GM12878 (cell line): ENCODE measurements at regions not wholly inside any gene's neighbourhood (a gene's known extent, or its start where the extent isn't known, plus 50 kb on each side); places are given as distances from the start of the nearest gene placed in this dataset.

Experiments used
- ATAC-seq: fragments of 200-7000 bp; cut with Tn5 transposase; 3 replicates; pipeline ENCODE4 v1.9.1; 2020; ENCODE audit warnings: mild to moderate bottlenecking, moderate library complexity
- BruUV-seq: library from RNA; stranded (reverse); fragments of 400-500 nt; replicated peaks from 2 replicates; lab custom pipeline; 2021; lab: Mats Ljungman, UMichigan
- CTCF ChIA-PET: fragments of 300-600 bp; sonication (Branson Sonifier 250); formaldehyde crosslinking; extraction: SDS; loops from one replicate; lab custom pipeline; 2021; ENCODE audit warnings: inconsistent platforms; lab: Yijun Ruan, JAX
- POLR2A ChIA-PET: fragments of 350-600 bp; formaldehyde crosslinking; extraction: SDS; loops from one replicate; lab custom pipeline; 2021; ENCODE audit warnings: inconsistent platforms; lab: Charles Lee
- RAD21 ChIA-PET: fragments of 300-600 bp; sonication (Branson Sonifier 250); formaldehyde crosslinking; loops from one replicate; lab custom pipeline; 2023; ENCODE audit warnings: antibody characterized with exemption; ENCODE audit not compliant: unreplicated experiment; lab: Charles Lee
- SMC1A ChIA-PET: fragments of 300-600 bp; sonication (Branson Sonifier 250); formaldehyde crosslinking; loops from one replicate; lab custom pipeline; 2023; ENCODE audit not compliant: unreplicated experiment, uncharacterized antibody; lab: Charles Lee
- DNase-seq: peaks from one replicate; pipeline ENCODE4 v3.0.0-alpha.2; 2011; ENCODE audit warnings: low read depth, low spot score
- FAIRE-seq: peaks from 3 replicates; lab custom pipeline; 2011; peaks lifted over from hg19 to GRCh38; lab: Jason Lieb, UNC
- H2AFZ ChIP-seq: 2 replicates; pipeline ENCODE4 v1.6.0; 2011; ENCODE audit warnings: low read depth, low read length, control low read depth; ENCODE audit not compliant: control insufficient read depth
- H3K27ac ChIP-seq: 2 replicates; pipeline ENCODE4 v1.5.1; 2011; ENCODE audit warnings: control low read depth; ENCODE audit not compliant: control insufficient read depth, insufficient read depth
- H3K27me3 ChIP-seq, 2 experiments: replicated peaks in 1 of 2; 2 replicates each; pipeline versions ENCODE4 v1.6.0 to v1.6.1; 2011; ENCODE audit warnings: low read length in 1 of 2; ENCODE audit not compliant: control insufficient read depth in 2 of 2, insufficient read depth in 2 of 2
- H3K36me3 ChIP-seq, 2 experiments: 2 replicates each; pipeline ENCODE4 v1.5.1; 2011; ENCODE audit warnings: low read length in 1 of 2; ENCODE audit not compliant: control insufficient read depth in 2 of 2, insufficient read depth in 2 of 2
- H3K4me1 ChIP-seq: 2 replicates; pipeline ENCODE4 v1.6.1; 2011; ENCODE audit warnings: mild to moderate bottlenecking, low read length, moderate library complexity, mixed read lengths; ENCODE audit not compliant: control insufficient read depth, insufficient read depth
- H3K4me2 ChIP-seq: 2 replicates; pipeline ENCODE4 v1.6.0; 2011; ENCODE audit warnings: control low read depth; ENCODE audit not compliant: control insufficient read depth, insufficient read depth
- H3K4me3 ChIP-seq: fragments of 200-600 bp; sonication (generic); 2 replicates; pipeline ENCODE4 v1.5.1; 2016
- H3K79me2 ChIP-seq: 2 replicates; pipeline ENCODE4 v1.6.0; 2011; ENCODE audit warnings: low read length; ENCODE audit not compliant: control insufficient read depth, insufficient read depth
- H3K9ac ChIP-seq: 2 replicates; pipeline ENCODE4 v1.8.0; 2011; ENCODE audit warnings: low read length, control low read depth, mixed read lengths; ENCODE audit not compliant: control insufficient read depth, insufficient read depth
- H3K9me3 ChIP-seq: replicated peaks from 3 replicates; pipeline ENCODE4 v1.5.1; 2011; ENCODE audit warnings: mild to moderate bottlenecking, low read length; ENCODE audit not compliant: control insufficient read depth, insufficient read depth
- H4K20me1 ChIP-seq: 2 replicates; pipeline ENCODE4 v1.6.0; 2011; ENCODE audit not compliant: control insufficient read depth, insufficient read depth
- CBFB ChIP-seq: IDR thresholded peaks from 2 replicates; pipeline ENCODE4 v1.6.1; 2016; ENCODE audit warnings: antibody characterized with exemption, low read depth
- CBX5 ChIP-seq: sonication (generic); IDR thresholded peaks from 2 replicates; pipeline ENCODE4 v1.6.1; 2016; ENCODE audit warnings: low read depth, moderate library complexity, mild to moderate bottlenecking, inconsistent platforms
- CREM ChIP-seq: IDR thresholded peaks from 2 replicates; pipeline ENCODE4 v1.6.1; 2014; ENCODE audit warnings: antibody characterized with exemption, low read depth
- IKZF1 ChIP-seq: fragments of 450-650 bp; conservative IDR thresholded peaks from 2 replicates; pipeline ENCODE4 v1.6.1; 2017; ENCODE audit warnings: antibody characterized with exemption, mild to moderate bottlenecking
- MYC ChIP-seq: IDR thresholded peaks from 2 replicates; pipeline ENCODE4 v1.6.1; 2011; ENCODE audit warnings: mild to moderate bottlenecking, low read length, moderate library complexity, inconsistent platforms; ENCODE audit not compliant: insufficient read depth, insufficient replicate concordance, insufficient read length, severe bottlenecking
- NFIC ChIP-seq: IDR thresholded peaks from 2 replicates; pipeline ENCODE4 v1.6.1; 2012; ENCODE audit warnings: low read depth, mild to moderate bottlenecking, inconsistent platforms, low read length, moderate library complexity
- NFYB ChIP-seq: IDR thresholded peaks from 2 replicates; pipeline ENCODE4 v1.6.1; 2011; ENCODE audit warnings: low read depth, mild to moderate bottlenecking, low read length, improper control_type of control experiment, moderate library complexity; ENCODE audit not compliant: insufficient read depth
- NR2C1 ChIP-seq: fragments of 450-650 bp; IDR thresholded peaks from 2 replicates; pipeline ENCODE4 v1.6.1; 2017; ENCODE audit warnings: antibody characterized with exemption, mild to moderate bottlenecking, moderate library complexity
- POLR2A ChIP-seq: IDR thresholded peaks from 2 replicates; pipeline ENCODE4 v1.6.1; 2011; ENCODE audit warnings: low read depth, mild to moderate bottlenecking, low read length
- POLR2AphosphoS5 ChIP-seq: IDR thresholded peaks from 2 replicates; pipeline ENCODE4 v1.6.1; 2011; ENCODE audit warnings: mild to moderate bottlenecking, low read length, inconsistent platforms
- RAD51 ChIP-seq: fragments of 450-650 bp; IDR thresholded peaks from 2 replicates; pipeline ENCODE4 v1.6.1; 2016; ENCODE audit warnings: moderate library complexity, mild to moderate bottlenecking, inconsistent platforms
- RUNX3 ChIP-seq: IDR thresholded peaks from 2 replicates; pipeline ENCODE4 v1.6.1; 2012; ENCODE audit warnings: low read length, inconsistent platforms
- SIX5 ChIP-seq: IDR thresholded peaks from 2 replicates; pipeline ENCODE4 v1.6.1; 2011; ENCODE audit warnings: mild to moderate bottlenecking, low read depth, low read length, moderate library complexity; ENCODE audit not compliant: severe bottlenecking
- SMARCA5 ChIP-seq: fragments of 450-650 bp; IDR thresholded peaks from 2 replicates; pipeline ENCODE4 v1.6.1; 2017; ENCODE audit warnings: mild to moderate bottlenecking
- TARDBP ChIP-seq: IDR thresholded peaks from 2 replicates; pipeline ENCODE4 v1.6.1; 2016; ENCODE audit warnings: borderline replicate concordance
- WRNIP1 ChIP-seq: IDR thresholded peaks from 2 replicates; pipeline ENCODE4 v1.6.1; 2011; ENCODE audit warnings: low read depth, low read length, improper control_type of control experiment, borderline replicate concordance
- ZNF24 ChIP-seq: fragments of 450-650 bp; IDR thresholded peaks from 2 replicates; pipeline ENCODE4 v1.6.1; 2017; ENCODE audit warnings: antibody characterized with exemption, mild to moderate bottlenecking
- WGBS: methylation state at CpG from one replicate; pipeline ENCODE4 v1.1.6; 2016; ENCODE audit warnings: low lambda C conversion rate; ENCODE audit not compliant: insufficient replicate concordance, insufficient coverage; ENCODE audit errors: missing lambda C conversion rate; 5-methylcytosine and 5-hydroxymethylcytosine counted together
- in situ Hi-C: fragments of 300-500 bp; cut with MboI; formaldehyde crosslinking; loops from 9 replicates; pipeline ENCODE4 v1.14.3; 2018; ENCODE audit warnings: mixed read lengths
- intact Hi-C: fragments of 100-400 bp; cut with micrococcal nuclease; formaldehyde crosslinking; loops from one replicate; pipeline ENCODE4 v1.14.2; 2022; ENCODE audit not compliant: unreplicated experiment
- TF ChIP-seq, protein P1 (sequence below), 3 experiments: IDR thresholded peaks in 2 of 3; conservative IDR thresholded peaks in 1 of 3; 2 replicates each; pipeline ENCODE4 v1.5.1; 2011; ENCODE audit warnings: low read depth in 3 of 3, low read length in 3 of 3, mild to moderate bottlenecking in 3 of 3, control low read depth in 2 of 3, moderate library complexity in 2 of 3, inconsistent platforms in 1 of 3, mixed read lengths in 1 of 3; ENCODE audit not compliant: control insufficient read depth in 2 of 3, insufficient read depth in 1 of 3; ENCODE audit errors: extremely low read depth in 1 of 3
- TF ChIP-seq, protein P2 (sequence below): fragments of 450-650 bp; IDR thresholded peaks from 2 replicates; pipeline ENCODE4 v1.6.1; 2016; ENCODE audit warnings: mild to moderate bottlenecking, moderate library complexity, borderline replicate concordance

DNA sequence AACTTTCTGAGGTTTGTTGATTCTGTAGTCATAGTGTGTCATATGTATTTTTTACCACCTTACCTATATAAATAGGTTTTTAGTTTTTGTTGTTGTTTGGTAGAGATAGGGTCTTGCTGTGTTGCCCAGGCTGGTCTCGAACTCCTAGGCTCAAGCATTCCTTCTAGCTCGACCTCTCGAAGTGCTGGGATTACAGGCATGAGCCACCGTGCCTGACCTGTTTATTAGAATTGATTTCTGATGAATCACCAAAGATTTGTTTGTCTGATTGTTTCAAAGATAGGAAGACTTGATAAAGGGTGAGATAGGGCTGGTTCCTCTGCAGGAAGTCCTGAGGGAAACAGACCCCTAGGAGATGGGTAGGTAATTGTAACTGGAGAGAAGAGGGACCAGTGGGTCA is 481.6 kb downstream of the PCNX1 start (continued):
- TF ChIP-seq, protein P1, sequence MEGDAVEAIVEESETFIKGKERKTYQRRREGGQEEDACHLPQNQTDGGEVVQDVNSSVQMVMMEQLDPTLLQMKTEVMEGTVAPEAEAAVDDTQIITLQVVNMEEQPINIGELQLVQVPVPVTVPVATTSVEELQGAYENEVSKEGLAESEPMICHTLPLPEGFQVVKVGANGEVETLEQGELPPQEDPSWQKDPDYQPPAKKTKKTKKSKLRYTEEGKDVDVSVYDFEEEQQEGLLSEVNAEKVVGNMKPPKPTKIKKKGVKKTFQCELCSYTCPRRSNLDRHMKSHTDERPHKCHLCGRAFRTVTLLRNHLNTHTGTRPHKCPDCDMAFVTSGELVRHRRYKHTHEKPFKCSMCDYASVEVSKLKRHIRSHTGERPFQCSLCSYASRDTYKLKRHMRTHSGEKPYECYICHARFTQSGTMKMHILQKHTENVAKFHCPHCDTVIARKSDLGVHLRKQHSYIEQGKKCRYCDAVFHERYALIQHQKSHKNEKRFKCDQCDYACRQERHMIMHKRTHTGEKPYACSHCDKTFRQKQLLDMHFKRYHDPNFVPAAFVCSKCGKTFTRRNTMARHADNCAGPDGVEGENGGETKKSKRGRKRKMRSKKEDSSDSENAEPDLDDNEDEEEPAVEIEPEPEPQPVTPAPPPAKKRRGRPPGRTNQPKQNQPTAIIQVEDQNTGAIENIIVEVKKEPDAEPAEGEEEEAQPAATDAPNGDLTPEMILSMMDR (IDR thresholded peaks at IDR 0.05 in 2 of 3, conservative IDR thresholded peaks at IDR 0.05 in 1 of 3; ENCODE audit: control insufficient read depth in 2 of 3, extremely low read depth in 1 of 3, insufficient read depth in 1 of 3, low read depth in 3 of 3, low read length in 3 of 3), result no peak

DNA sequence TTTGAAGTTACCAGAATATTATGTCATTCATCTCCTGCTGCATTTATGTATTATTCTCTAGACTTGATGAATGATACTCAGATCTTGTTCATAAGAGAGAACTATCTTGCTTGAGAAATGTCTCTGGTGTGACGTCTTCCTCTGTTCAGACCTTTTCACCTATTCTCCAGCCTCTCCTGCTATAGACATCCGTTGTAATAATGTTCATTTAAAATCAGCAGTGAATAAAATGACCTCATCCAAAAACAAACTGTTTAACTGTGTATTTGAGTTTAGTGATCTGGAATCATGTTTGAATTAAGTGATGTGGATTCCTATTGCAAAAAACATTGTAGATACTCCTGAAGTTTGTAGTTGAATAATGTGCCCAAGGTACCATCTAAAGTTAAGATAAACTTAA is 487.1 kb downstream of the PCNX1 start:
- H3K4me2 ChIP-seq, result no peak overlapping the region
- in situ Hi-C loops, result loop anchor here (5.0 kb wide), 1 partner anchor 67 kb away; no protein-coding TSS in a partner anchor
- peaks cover 11% of the 10 kb centered on the region for H3K4me1 ChIP-seq
- SMC1A ChIA-PET, result interaction anchor here (1.0 to 2.6 kb wide), 11 partner anchors 9 to 67 kb away, joined by 3 to 13 read pairs (median 4); no protein-coding TSS in a partner anchor
- RAD21 ChIA-PET, result interaction anchor here (1.9 kb wide), 1 partner anchor 31 kb away, joined by 5 read pairs; no protein-coding TSS in a partner anchor
- CTCF ChIA-PET, result interaction anchor here (1.0 to 1.7 kb wide), 4 partner anchors 13 to 36 kb away, joined by 3 to 4 read pairs (median 3); no protein-coding TSS in a partner anchor
- no TSS peak for BruUV-seq
- H3K36me3 ChIP-seq, result peaks cover 0 to 2% of the 10 kb centered on the region in 2 experiments; a peak in 1 of 4 replicates
- H3K27ac ChIP-seq, result no peak overlapping the region
- H3K9me3 ChIP-seq, result no peaks in the 10 kb centered on the region; the same call in 2 of the 3 replicates
- no peak overlapping the region for H3K4me3 ChIP-seq
- ATAC-seq (no peak), FAIRE-seq (no peak), DNase-seq (no peak)
- POLR2A ChIA-PET, result no interaction called here
- H3K9ac ChIP-seq, result no peak overlapping the region
- peaks cover 70% of the 10 kb centered on the region for H3K79me2 ChIP-seq
- TF ChIP-seq NFIC, result no peak
- TF ChIP-seq CBX5, result no peak
- TF ChIP-seq IKZF1, result no peak
- TF ChIP-seq, protein P2, sequence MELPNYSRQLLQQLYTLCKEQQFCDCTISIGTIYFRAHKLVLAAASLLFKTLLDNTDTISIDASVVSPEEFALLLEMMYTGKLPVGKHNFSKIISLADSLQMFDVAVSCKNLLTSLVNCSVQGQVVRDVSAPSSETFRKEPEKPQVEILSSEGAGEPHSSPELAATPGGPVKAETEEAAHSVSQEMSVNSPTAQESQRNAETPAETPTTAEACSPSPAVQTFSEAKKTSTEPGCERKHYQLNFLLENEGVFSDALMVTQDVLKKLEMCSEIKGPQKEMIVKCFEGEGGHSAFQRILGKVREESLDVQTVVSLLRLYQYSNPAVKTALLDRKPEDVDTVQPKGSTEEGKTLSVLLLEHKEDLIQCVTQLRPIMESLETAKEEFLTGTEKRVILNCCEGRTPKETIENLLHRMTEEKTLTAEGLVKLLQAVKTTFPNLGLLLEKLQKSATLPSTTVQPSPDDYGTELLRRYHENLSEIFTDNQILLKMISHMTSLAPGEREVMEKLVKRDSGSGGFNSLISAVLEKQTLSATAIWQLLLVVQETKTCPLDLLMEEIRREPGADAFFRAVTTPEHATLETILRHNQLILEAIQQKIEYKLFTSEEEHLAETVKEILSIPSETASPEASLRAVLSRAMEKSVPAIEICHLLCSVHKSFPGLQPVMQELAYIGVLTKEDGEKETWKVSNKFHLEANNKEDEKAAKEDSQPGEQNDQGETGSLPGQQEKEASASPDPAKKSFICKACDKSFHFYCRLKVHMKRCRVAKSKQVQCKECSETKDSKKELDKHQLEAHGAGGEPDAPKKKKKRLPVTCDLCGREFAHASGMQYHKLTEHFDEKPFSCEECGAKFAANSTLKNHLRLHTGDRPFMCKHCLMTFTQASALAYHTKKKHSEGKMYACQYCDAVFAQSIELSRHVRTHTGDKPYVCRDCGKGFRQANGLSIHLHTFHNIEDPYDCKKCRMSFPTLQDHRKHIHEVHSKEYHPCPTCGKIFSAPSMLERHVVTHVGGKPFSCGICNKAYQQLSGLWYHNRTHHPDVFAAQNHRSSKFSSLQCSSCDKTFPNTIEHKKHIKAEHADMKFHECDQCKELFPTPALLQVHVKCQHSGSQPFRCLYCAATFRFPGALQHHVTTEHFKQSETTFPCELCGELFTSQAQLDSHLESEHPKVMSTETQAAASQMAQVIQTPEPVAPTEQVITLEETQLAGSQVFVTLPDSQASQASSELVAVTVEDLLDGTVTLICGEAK, result no peak
- TF ChIP-seq SIX5, result no peak
- no peak for TF ChIP-seq TARDBP
- TF ChIP-seq RAD51, result no peak
- no peak for TF ChIP-seq CBFB
- TF ChIP-seq WRNIP1, result no peak
- TF ChIP-seq NFYB, result no peak
- no peak for TF ChIP-seq SMARCA5
- no peak for TF ChIP-seq POLR2AphosphoS5
- TF ChIP-seq RUNX3, result no peak
- no peak for TF ChIP-seq CREM
- TF ChIP-seq POLR2A, result no peak
- no peak for TF ChIP-seq ZNF24
- TF ChIP-seq MYC, result no peak
- no peak for TF ChIP-seq NR2C1
- TF ChIP-seq, all 136 proteins: peak for 0
- Histone ChIP-seq H3K27me3 (no peaks in the 10 kb centered on the region), H2AFZ (no peak overlapping the region), H4K20me1 (peaks cover 3% of the 10 kb centered on the region; the same call in 1 of the 2 replicates)
- intact Hi-C loops, result no loop called here
- 100% methylated on average over 2 of the region's 2 CpGs for WGBS
